ENCODE measurements at regions not wholly inside any gene's neighbourhood (a gene's known extent, or its start where the extent isn't known, plus 50 kb on each side); places are given as distances from the start of the nearest gene placed in this dataset.

DNA sequence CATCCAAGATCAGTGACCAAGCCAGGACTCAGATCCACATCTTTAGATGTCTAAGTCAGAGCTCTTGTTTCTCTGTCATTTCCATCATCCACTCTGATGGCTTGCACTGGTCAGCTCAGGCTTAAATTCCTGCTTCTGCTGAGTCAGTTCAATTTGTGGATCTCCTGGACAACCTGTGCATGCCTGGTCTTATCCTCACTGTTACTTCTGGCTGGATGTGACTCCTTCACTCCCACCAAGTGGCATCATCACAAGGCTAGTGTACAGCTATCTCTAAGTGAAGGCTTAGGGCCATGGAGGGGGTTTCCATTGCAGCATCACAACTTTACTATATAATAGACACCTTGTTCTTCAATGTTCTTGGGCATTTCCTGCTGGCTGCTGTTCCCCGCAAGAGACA is 102.9 kb downstream of the EMP1 start:
- TF ChIP-seq, protein P1, sequence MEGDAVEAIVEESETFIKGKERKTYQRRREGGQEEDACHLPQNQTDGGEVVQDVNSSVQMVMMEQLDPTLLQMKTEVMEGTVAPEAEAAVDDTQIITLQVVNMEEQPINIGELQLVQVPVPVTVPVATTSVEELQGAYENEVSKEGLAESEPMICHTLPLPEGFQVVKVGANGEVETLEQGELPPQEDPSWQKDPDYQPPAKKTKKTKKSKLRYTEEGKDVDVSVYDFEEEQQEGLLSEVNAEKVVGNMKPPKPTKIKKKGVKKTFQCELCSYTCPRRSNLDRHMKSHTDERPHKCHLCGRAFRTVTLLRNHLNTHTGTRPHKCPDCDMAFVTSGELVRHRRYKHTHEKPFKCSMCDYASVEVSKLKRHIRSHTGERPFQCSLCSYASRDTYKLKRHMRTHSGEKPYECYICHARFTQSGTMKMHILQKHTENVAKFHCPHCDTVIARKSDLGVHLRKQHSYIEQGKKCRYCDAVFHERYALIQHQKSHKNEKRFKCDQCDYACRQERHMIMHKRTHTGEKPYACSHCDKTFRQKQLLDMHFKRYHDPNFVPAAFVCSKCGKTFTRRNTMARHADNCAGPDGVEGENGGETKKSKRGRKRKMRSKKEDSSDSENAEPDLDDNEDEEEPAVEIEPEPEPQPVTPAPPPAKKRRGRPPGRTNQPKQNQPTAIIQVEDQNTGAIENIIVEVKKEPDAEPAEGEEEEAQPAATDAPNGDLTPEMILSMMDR (IDR thresholded peaks at IDR 0.05) = no peak
- TF ChIP-seq POLR2A (IDR thresholded peaks at IDR 0.05) = no peak
- TF ChIP-seq POLR2AphosphoS5 (IDR thresholded peaks at IDR 0.05) = no peak
- no peak for TF ChIP-seq EP300 (IDR thresholded peaks at IDR 0.05)
